Tibial artery (tissue), 4 donors: ENCODE measurements at regions not wholly inside any gene's neighbourhood (a gene's known extent, or its start where the extent isn't known, plus 50 kb on each side); places are given as distances from the start of the nearest gene placed in this dataset.

ENCODE experiments used
- DNase-seq, 2 donors: peaks; one replicate each; pipeline ENCODE4 v3.0.0-alpha.2; 2019
- H3K27ac ChIP-seq, 2 donors: fragments of 200-600 bp; sonication (generic) in 1 of 2; 1 replicate in 1 of 2; 2 replicates in 1 of 2; pipeline ENCODE4 v1.5.1; 2018 to 2019; ENCODE audit warnings: mild to moderate bottlenecking in 1 of 2
- H3K27me3 ChIP-seq, 2 donors: fragments of 200-600 bp; sonication (generic) in 1 of 2; one replicate each; pipeline versions ENCODE4 v1.5.1 to v1.6.0; 2016 to 2019
- H3K36me3 ChIP-seq, 3 donors: fragments of 200-600 bp; sonication (generic) in 2 of 3; one replicate each; pipeline ENCODE4 v1.5.1; 2016 to 2019; ENCODE audit warnings: mild to moderate bottlenecking in 2 of 3
- H3K4me1 ChIP-seq, 4 donors: fragments of 200-600 bp; sonication (generic) in 2 of 4; 1 replicate in 3 of 4; 2 replicates in 1 of 4; pipeline ENCODE4 v1.5.1; 2016 to 2019
- H3K4me3 ChIP-seq, 2 donors: fragments of 200-600 bp; sonication (generic) in 1 of 2; 1 replicate in 1 of 2; 2 replicates in 1 of 2; pipeline ENCODE4 v1.5.1; 2018 to 2019; ENCODE audit warnings: mild to moderate bottlenecking in 2 of 2
- H3K9me3 ChIP-seq, 3 donors: fragments of 200-600 bp; sonication (generic) in 1 of 3; one replicate each; pipeline ENCODE4 v1.5.1; 2016 to 2019
- CTCF ChIP-seq, 2 experiments: fragments of 200-600 bp in 1 of 2; fragments of 450-650 bp in 1 of 2; IDR thresholded peaks; one replicate each; pipeline ENCODE4 v1.5.1; 2017 to 2019; ENCODE audit warnings: antibody characterized with exemption in 2 of 2, mild to moderate bottlenecking in 1 of 2, moderate library complexity in 1 of 2
- intact Hi-C: fragments of 100-400 bp; cut with DNase I; formaldehyde crosslinking; loops from one replicate; pipeline ENCODE4 v1.15.0; 2023; ENCODE audit warnings: low total_unique reads

DNA sequence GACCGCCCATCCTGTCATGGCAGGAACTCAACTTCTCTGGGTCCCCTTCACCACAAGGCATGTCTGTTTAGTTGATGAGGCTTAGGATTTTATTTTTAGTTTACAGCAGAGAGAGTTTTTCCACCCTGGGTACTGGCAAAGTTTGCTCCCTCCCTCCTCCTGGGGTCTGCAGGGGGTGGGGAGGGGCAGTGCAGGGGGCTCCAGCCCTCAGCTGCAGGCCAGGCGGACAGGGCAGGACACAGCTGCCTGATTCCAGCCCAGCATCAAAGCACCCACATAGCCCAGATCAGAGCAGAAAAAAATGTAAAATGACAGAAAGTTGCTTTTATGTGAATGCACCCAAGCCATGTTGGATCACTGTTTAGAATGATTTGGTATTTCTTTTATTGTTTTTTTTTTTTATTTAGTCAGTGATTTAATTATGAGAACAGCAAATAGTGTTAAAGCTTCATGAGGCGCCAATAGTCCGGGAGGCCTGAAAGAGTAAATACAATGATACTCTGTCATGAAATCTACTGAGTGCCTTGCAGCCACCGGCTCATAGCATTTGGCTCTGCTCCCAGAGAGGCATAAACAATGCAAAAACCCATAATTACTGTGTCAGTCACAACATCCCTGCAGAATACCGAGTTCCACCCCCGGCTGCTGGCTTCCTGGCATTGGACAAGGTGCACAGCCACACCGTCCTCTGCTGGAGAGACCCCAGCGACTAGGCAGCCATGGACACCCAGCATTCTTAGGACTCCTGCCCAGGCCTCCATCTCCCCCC is 923.5 kb downstream of the UQCRFS1 start:
- Histone ChIP-seq H3K36me3 (no peaks in the 10 kb centered on the region), H3K9me3 (no peaks in the 10 kb centered on the region), H3K27me3 (no peaks in the 10 kb centered on the region), H3K4me3 (no peak overlapping the region), H3K27ac (no peak overlapping the region), H3K4me1 (no peaks in the 10 kb centered on the region)
- DNase-seq = no peak
- TF ChIP-seq CTCF (IDR thresholded peaks at IDR 0.05) = no peak
- intact Hi-C loops = no loop called here

DNA sequence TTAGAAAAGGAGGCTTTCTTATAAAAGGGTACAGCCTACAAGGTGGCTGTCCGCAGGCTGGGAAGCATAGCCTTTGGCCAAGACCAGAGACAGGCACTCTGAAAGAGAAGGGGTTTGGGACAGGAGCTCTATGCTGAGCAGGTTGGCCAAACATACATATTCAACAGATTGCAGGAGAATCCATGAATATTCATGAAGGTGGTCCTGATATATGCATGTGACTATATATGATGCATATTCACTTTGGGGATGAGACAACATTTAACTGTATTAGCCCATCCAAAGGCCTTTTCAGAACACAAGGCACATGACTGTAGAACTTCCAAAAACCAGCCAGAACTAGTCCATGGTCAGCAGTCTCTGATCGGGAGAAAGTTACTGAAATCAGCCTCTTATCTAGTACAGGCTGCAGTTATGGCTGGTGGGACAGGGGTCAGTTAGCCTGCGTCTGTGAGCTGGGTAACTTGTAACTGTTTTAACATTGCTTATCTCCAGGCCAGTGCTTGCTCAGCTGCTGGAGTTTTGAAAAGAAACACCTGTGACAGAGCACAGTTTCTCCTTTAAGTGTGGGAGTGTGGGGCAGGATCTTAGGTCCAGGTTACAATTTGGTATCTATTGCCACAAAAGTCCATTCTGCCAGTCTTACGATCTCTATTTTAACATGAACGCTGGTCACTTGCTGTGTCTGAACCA is 924.2 kb downstream of the UQCRFS1 start:
- no peaks in the 10 kb centered on the region for H3K9me3 ChIP-seq
- H3K36me3 ChIP-seq = no peaks in the 10 kb centered on the region
- TF ChIP-seq CTCF (IDR thresholded peaks at IDR 0.05) = no peak
- H3K4me3 ChIP-seq = no peak overlapping the region
- intact Hi-C loops = no loop called here
- DNase-seq = no peak
- H3K27me3 ChIP-seq = no peaks in the 10 kb centered on the region
- H3K27ac ChIP-seq = no peak overlapping the region
- no peaks in the 10 kb centered on the region for H3K4me1 ChIP-seq

DNA sequence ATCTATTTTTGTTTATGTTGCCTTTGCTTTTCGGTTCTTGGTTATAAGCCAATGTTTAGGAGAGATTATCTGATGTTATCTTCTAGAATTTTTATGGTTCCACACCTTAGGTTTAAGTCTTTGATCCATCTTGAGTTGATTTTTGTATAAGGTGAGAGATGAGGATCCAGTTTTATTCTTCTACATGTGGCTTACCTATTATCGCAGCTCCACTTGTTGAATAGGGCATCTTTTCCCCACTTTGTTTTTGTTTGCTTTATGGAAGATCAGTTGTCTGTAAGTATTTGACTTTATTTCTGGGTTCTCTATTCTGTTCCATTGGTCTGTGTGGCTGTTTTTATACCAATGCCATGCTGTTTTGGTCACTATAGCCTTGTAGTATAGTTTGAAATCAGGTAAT is 927.0 kb downstream of the UQCRFS1 start:
- intact Hi-C loops = no loop called here
- Histone ChIP-seq H3K4me1 (no peaks in the 10 kb centered on the region), H3K9me3 (no peaks in the 10 kb centered on the region), H3K27ac (no peak overlapping the region), H3K4me3 (no peak overlapping the region), H3K27me3 (no peaks in the 10 kb centered on the region), H3K36me3 (no peaks in the 10 kb centered on the region)
- TF ChIP-seq CTCF (IDR thresholded peaks at IDR 0.05) = no peak
- no peak for DNase-seq

DNA sequence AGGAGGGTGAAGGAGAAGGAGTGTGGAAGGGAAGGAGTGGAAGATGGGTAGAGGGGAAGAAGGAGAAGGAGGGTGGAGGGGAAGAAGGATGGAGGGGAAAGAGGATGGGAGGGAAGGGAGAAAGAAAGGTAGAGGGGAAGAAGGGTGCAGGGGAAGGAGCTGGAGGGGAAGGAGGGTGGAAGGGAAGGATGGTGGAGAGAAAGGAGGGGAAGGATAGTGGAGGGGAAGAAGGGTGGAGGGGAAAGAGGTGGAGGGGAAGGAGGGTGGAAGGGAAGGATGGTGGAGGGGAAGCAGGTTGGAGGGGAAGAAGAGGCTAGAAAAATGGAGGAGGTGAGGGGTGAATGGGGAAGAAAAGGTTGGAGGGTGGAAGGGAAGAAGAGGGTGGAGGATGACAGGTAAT is 927.9 kb downstream of the UQCRFS1 start:
- no peak overlapping the region for H3K27ac ChIP-seq
- no peak overlapping the region for H3K4me3 ChIP-seq
- no peaks in the 10 kb centered on the region for H3K4me1 ChIP-seq
- no peak for TF ChIP-seq CTCF (IDR thresholded peaks at IDR 0.05)
- intact Hi-C loops = no loop called here
- no peak for DNase-seq
- no peaks in the 10 kb centered on the region for H3K9me3 ChIP-seq
- no peaks in the 10 kb centered on the region for H3K36me3 ChIP-seq
- no peaks in the 10 kb centered on the region for H3K27me3 ChIP-seq

DNA sequence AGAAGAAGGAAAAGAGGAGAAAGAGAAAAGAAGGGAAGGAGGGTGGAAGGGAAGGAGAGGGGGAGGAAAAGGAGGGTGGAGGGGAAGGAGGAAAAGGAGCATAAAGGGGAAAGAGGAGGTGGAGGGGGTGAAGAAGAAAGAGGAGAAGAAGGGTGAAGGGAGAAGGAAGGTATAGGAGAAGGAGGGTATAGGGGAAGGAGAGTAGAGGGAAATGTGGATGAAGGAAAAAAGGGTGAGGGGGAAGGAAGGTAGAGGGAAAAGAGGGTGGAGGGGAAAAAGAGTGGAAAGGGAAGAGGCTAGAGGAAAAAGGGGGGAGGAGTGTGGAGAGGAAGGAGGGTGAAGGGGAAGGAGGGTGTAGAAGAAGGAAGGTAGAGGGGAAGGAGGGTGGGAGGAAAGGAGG is 928.6 kb downstream of the UQCRFS1 start:
- TF ChIP-seq CTCF (IDR thresholded peaks at IDR 0.05) = no peak
- Histone ChIP-seq H3K27ac (no peak overlapping the region), H3K4me1 (no peaks in the 10 kb centered on the region), H3K27me3 (no peaks in the 10 kb centered on the region), H3K4me3 (no peak overlapping the region), H3K36me3 (no peaks in the 10 kb centered on the region), H3K9me3 (no peaks in the 10 kb centered on the region)
- DNase-seq = no peak
- intact Hi-C loops = no loop called here
